ENCODE measurements at regions not wholly inside any gene's neighbourhood (a gene's known extent, or its start where the extent isn't known, plus 50 kb on each side); places are given as distances from the start of the nearest gene placed in this dataset.
"Not testable (repeated sequence)": the region's sequence is repeated elsewhere in the genome, so short reads cannot be mapped to it uniquely, and the experiment has no call there.

- DNase-seq (ENCODE audit: low spot score), result no peak
Measured at GRCh38 chr19:28296506-28296905, 916.4 kb downstream of the UQCRFS1 start.

GRCh38 chr19:28294975-28295374 is 918.0 kb downstream of the UQCRFS1 start:
- DNase-seq (ENCODE audit: low spot score), result not testable (repeated sequence)

GRCh38 chr19:28294395-28294794 is 918.6 kb downstream of the UQCRFS1 start:
- no peak for DNase-seq (ENCODE audit: low spot score)

- DNase-seq (ENCODE audit: low spot score), result no peak
Measured at GRCh38 chr19:28293685-28294084, 919.3 kb downstream of the UQCRFS1 start.

- DNase-seq (ENCODE audit: low spot score), result no peak
Measured at GRCh38 chr19:28292822-28293500, 920.0 kb downstream of the UQCRFS1 start.

GRCh38 chr19:28291874-28292273 is 921.1 kb downstream of the UQCRFS1 start:
- no peak for DNase-seq (ENCODE audit: low spot score)

- no peak for DNase-seq (ENCODE audit: low spot score)
Measured at GRCh38 chr19:28290963-28291657, 921.8 kb downstream of the UQCRFS1 start.

GRCh38 chr19:28289295-28290063 is 923.5 kb downstream of the UQCRFS1 start:
- DNase-seq (ENCODE audit: low spot score), result no peak

GRCh38 chr19:28288572-28289264 is 924.2 kb downstream of the UQCRFS1 start:
- DNase-seq (ENCODE audit: low spot score), result no peak

- no peak for DNase-seq (ENCODE audit: low spot score)
Measured at GRCh38 chr19:28285917-28286316, 927.0 kb downstream of the UQCRFS1 start.

- DNase-seq (ENCODE audit: low spot score), result no peak
Measured at GRCh38 chr19:28285078-28285477, 927.9 kb downstream of the UQCRFS1 start.

- DNase-seq (ENCODE audit: low spot score), result no peak
Measured at GRCh38 chr19:28284389-28284788, 928.6 kb downstream of the UQCRFS1 start.

- no peak for DNase-seq (ENCODE audit: low spot score)
Measured at GRCh38 chr19:28283592-28283991, 929.4 kb downstream of the UQCRFS1 start.

- no peak for DNase-seq (ENCODE audit: low spot score)
Measured at GRCh38 chr19:28281676-28282075, 931.3 kb downstream of the UQCRFS1 start.

- no peak for DNase-seq (ENCODE audit: low spot score)
Measured at GRCh38 chr19:28264556-28264955, 948.4 kb downstream of the UQCRFS1 start.

GRCh38 chr19:28258829-28259228 is 954.1 kb downstream of the UQCRFS1 start:
- no peak for DNase-seq (ENCODE audit: low spot score)

- DNase-seq (ENCODE audit: low spot score), result no peak
Measured at GRCh38 chr19:28257396-28257795, 955.6 kb downstream of the UQCRFS1 start.

GRCh38 chr19:28247243-28247642 is 965.7 kb downstream of the UQCRFS1 start:
- no peak for DNase-seq (ENCODE audit: low spot score)

- no peak for DNase-seq (ENCODE audit: low spot score)
Measured at GRCh38 chr19:28245937-28246336, 967.0 kb downstream of the UQCRFS1 start.

- DNase-seq (ENCODE audit: low spot score), result no peak
Measured at GRCh38 chr19:28244966-28245365, 968.0 kb downstream of the UQCRFS1 start.

GRCh38 chr19:28242317-28242927 is 970.5 kb downstream of the UQCRFS1 start:
- DNase-seq (ENCODE audit: low spot score), result peak; percentile 68

All from HT-29 (cell line).